Astrocyte of the cerebellum (primary cell): ENCODE measurements at regions not wholly inside any gene's neighbourhood (a gene's known extent, or its start where the extent isn't known, plus 50 kb on each side); places are given as distances from the start of the nearest gene placed in this dataset.

ENCODE experiments used
- DNase-seq: peaks from one replicate; pipeline ENCODE4 v3.0.0-alpha.2; 2011; ENCODE audit warnings: low read depth
- H3K4me3 ChIP-seq: 2 replicates; pipeline ENCODE4 v1.5.1; 2011; ENCODE audit warnings: mild to moderate bottlenecking, low read depth, low read length, moderate library complexity
- in situ Hi-C: cut with HindIII; loops from 2 replicates; pipeline ENCODE4 v1.10.0; 2017; ENCODE audit warnings: low sequenced_read_pairs
- TF ChIP-seq, protein P1 (sequence below): IDR thresholded peaks from 2 replicates; pipeline ENCODE4 v1.5.1; 2012; ENCODE audit warnings: low read length, low read depth, moderate library complexity, mild to moderate bottlenecking; ENCODE audit errors: missing control alignments

DNA sequence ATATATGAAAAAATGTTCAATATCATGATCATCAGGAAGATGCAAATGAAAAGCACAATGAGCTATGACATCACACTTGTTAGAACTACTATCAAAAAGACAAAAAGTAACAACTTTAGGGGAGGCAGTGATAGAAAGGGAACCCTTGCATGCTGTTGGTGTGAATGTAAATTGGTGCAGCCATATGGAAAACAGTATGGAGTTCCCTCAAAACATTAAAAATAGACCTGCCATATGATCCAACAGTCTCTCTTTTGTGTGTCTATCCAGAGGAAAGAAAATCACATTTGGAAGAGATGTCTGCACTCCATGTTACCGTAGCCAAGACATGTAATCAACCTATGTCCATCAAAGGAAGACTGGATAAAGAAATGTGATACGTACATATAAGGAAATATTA lies 92.3 kb upstream of the ALKAL2 start:
- TF ChIP-seq, protein P1, sequence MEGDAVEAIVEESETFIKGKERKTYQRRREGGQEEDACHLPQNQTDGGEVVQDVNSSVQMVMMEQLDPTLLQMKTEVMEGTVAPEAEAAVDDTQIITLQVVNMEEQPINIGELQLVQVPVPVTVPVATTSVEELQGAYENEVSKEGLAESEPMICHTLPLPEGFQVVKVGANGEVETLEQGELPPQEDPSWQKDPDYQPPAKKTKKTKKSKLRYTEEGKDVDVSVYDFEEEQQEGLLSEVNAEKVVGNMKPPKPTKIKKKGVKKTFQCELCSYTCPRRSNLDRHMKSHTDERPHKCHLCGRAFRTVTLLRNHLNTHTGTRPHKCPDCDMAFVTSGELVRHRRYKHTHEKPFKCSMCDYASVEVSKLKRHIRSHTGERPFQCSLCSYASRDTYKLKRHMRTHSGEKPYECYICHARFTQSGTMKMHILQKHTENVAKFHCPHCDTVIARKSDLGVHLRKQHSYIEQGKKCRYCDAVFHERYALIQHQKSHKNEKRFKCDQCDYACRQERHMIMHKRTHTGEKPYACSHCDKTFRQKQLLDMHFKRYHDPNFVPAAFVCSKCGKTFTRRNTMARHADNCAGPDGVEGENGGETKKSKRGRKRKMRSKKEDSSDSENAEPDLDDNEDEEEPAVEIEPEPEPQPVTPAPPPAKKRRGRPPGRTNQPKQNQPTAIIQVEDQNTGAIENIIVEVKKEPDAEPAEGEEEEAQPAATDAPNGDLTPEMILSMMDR = no peak

DNA sequence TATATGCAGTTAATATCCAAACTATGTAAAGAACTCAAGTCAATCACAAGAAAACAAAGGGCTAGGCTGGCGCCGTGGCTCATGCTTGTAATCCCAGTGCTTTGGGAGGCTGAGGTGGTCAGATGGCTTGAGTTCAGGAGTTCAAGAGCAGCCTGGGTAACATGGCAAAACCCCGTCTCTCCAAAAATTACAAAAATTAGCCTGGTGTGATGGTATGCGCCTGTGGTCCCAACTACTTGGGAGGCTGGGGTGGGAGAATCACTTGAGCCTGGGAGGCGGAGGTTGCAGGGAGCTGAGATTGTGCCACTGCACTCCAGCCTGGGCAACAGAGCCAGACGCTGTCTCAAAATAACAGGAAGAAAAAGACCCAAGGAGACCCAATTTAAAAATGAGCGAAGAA lies 91.9 kb upstream of the ALKAL2 start:
- DNase-seq = no peak
- TF ChIP-seq, protein P1 = no peak
- in situ Hi-C loops = no loop called here
- no peak overlapping the region for H3K4me3 ChIP-seq

More for the DNA sequence above, 92.3 kb upstream of the ALKAL2 start:
- DNase-seq = no peak
- no peak overlapping the region for H3K4me3 ChIP-seq
- in situ Hi-C loops = no loop called here

DNA sequence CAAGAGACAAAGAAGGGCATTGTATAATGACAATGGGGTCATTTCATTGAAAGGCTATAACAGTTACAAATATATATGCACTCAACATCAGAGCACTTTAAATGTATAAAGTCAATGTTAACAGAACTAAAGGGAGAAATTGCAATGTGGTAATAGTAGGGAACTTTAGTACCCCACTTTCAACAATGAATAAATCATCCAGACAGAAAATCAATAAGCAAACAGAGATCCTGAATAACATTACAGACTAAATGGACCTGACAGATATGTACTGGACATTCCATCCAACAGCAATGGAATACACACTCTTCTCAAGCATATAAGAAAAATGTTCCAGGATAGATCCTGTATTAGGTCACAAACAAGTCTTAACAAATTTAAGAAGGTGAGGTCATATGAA lies 90.5 kb upstream of the ALKAL2 start:
- in situ Hi-C loops = no loop called here
- TF ChIP-seq, protein P1 = no peak
- no peak for DNase-seq
- H3K4me3 ChIP-seq = no peak overlapping the region

DNA sequence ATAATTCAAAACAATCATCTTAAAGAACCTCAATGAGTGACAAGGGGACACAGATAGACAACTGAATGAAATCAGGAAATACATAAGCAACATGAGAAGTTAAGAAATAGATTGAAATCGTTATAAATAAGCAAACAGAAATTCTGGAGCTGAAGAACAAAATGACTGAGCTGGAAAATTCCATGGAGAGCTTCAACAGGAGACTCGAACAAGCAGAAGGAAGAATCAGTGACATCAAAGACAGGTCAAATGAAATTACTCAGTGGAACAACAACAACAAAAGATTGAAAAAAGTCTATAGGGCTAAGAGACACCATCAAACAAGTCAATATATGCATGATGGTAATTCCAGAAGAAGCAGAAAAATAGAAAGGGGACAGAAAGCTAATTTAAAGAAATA lies 89.5 kb upstream of the ALKAL2 start:
- TF ChIP-seq, protein P1 = no peak
- in situ Hi-C loops = no loop called here
- no peak for DNase-seq
- H3K4me3 ChIP-seq = no peak overlapping the region

DNA sequence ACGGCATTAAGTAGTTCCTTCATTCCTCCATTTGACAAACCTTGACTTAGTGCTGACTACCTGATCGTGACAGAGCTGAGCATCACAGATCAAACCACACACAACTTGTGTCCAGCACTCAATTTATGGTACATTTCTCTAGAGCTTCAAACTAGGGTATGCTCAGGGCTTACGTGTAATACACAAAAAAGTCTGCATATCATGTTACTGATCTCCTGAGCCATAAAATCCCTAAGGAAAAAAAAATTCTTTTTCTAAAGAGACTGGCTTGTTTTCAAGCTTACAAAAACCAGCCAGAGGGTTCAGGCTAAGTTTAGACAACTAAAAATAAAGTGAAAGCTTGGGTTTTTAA lies 88.0 kb upstream of the ALKAL2 start:
- H3K4me3 ChIP-seq = no peak overlapping the region
- in situ Hi-C loops = no loop called here
- TF ChIP-seq, protein P1 = no peak
- no peak for DNase-seq

DNA sequence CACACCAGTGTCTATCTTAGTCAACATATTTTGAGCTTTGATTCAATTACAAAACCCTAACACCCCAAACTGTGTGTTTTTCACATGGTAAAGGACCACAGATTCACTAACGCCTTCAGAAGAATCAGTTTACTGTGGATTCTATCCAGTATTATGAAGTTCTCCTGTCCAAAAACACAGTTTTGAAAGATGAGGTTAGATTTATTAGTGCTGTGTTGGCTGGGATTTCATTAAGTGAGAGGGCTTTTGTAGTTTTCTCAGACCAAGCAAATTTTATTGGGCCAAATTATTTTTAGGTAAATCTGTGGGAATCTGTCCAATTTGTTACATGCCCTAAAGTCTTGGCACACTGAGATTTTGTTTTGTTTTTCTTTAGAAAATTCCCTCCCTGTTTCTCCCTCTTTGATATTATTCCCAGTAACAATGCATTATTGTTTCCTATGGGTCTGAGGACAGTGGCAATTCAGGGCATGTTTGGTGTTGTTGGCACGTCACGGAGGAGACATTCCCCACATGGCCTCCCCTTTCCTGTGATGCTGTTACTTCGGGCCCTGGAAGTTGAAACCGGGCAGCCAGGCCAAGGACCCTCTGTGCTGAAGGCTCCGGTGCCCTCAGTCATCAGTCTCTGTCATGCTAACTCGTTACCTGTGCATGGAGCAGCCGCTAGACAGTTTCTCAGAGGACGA lies 87.5 kb upstream of the ALKAL2 start:
- in situ Hi-C loops = no loop called here
- TF ChIP-seq, protein P1 = no peak
- H3K4me3 ChIP-seq = no peak overlapping the region

More for the DNA sequence above, 87.5 kb upstream of the ALKAL2 start:
- DNase-seq = no peak
